GM12878 (cell line): ENCODE measurements at regions not wholly inside any gene's neighbourhood (a gene's known extent, or its start where the extent isn't known, plus 50 kb on each side); places are given as distances from the start of the nearest gene placed in this dataset.

Experiments
- ATAC-seq: fragments of 200-7000 bp; cut with Tn5 transposase; 3 replicates; pipeline ENCODE4 v1.9.1; 2020; ENCODE audit warnings: mild to moderate bottlenecking, moderate library complexity
- BruUV-seq: library from RNA; stranded (reverse); fragments of 400-500 nt; replicated peaks from 2 replicates; lab custom pipeline; 2021; lab: Mats Ljungman, UMichigan
- CTCF ChIA-PET: fragments of 300-600 bp; sonication (Branson Sonifier 250); formaldehyde crosslinking; extraction: SDS; loops from one replicate; lab custom pipeline; 2021; ENCODE audit warnings: inconsistent platforms; lab: Yijun Ruan, JAX
- POLR2A ChIA-PET: fragments of 350-600 bp; formaldehyde crosslinking; extraction: SDS; loops from one replicate; lab custom pipeline; 2021; ENCODE audit warnings: inconsistent platforms; lab: Charles Lee
- RAD21 ChIA-PET: fragments of 300-600 bp; sonication (Branson Sonifier 250); formaldehyde crosslinking; loops from one replicate; lab custom pipeline; 2023; ENCODE audit warnings: antibody characterized with exemption; ENCODE audit not compliant: unreplicated experiment; lab: Charles Lee
- SMC1A ChIA-PET: fragments of 300-600 bp; sonication (Branson Sonifier 250); formaldehyde crosslinking; loops from one replicate; lab custom pipeline; 2023; ENCODE audit not compliant: unreplicated experiment, uncharacterized antibody; lab: Charles Lee
- DNase-seq: peaks from one replicate; pipeline ENCODE4 v3.0.0-alpha.2; 2011; ENCODE audit warnings: low read depth, low spot score
- FAIRE-seq: peaks from 3 replicates; lab custom pipeline; 2011; peaks lifted over from hg19 to GRCh38; lab: Jason Lieb, UNC
- H2AFZ ChIP-seq: 2 replicates; pipeline ENCODE4 v1.6.0; 2011; ENCODE audit warnings: low read depth, low read length, control low read depth; ENCODE audit not compliant: control insufficient read depth
- H3K27ac ChIP-seq: 2 replicates; pipeline ENCODE4 v1.5.1; 2011; ENCODE audit warnings: control low read depth; ENCODE audit not compliant: control insufficient read depth, insufficient read depth
- H3K27me3 ChIP-seq, 2 experiments: replicated peaks in 1 of 2; 2 replicates each; pipeline versions ENCODE4 v1.6.0 to v1.6.1; 2011; ENCODE audit warnings: low read length in 1 of 2; ENCODE audit not compliant: control insufficient read depth in 2 of 2, insufficient read depth in 2 of 2
- H3K36me3 ChIP-seq, 2 experiments: 2 replicates each; pipeline ENCODE4 v1.5.1; 2011; ENCODE audit warnings: low read length in 1 of 2; ENCODE audit not compliant: control insufficient read depth in 2 of 2, insufficient read depth in 2 of 2
- H3K4me1 ChIP-seq: 2 replicates; pipeline ENCODE4 v1.6.1; 2011; ENCODE audit warnings: mild to moderate bottlenecking, low read length, moderate library complexity, mixed read lengths; ENCODE audit not compliant: control insufficient read depth, insufficient read depth
- H3K4me2 ChIP-seq: 2 replicates; pipeline ENCODE4 v1.6.0; 2011; ENCODE audit warnings: control low read depth; ENCODE audit not compliant: control insufficient read depth, insufficient read depth
- H3K4me3 ChIP-seq: fragments of 200-600 bp; sonication (generic); 2 replicates; pipeline ENCODE4 v1.5.1; 2016
- H3K79me2 ChIP-seq: 2 replicates; pipeline ENCODE4 v1.6.0; 2011; ENCODE audit warnings: low read length; ENCODE audit not compliant: control insufficient read depth, insufficient read depth
- H3K9ac ChIP-seq: 2 replicates; pipeline ENCODE4 v1.8.0; 2011; ENCODE audit warnings: low read length, control low read depth, mixed read lengths; ENCODE audit not compliant: control insufficient read depth, insufficient read depth
- H3K9me3 ChIP-seq: replicated peaks from 3 replicates; pipeline ENCODE4 v1.5.1; 2011; ENCODE audit warnings: mild to moderate bottlenecking, low read length; ENCODE audit not compliant: control insufficient read depth, insufficient read depth
- H4K20me1 ChIP-seq: 2 replicates; pipeline ENCODE4 v1.6.0; 2011; ENCODE audit not compliant: control insufficient read depth, insufficient read depth
- BMI1 ChIP-seq: fragments of 450-650 bp; IDR thresholded peaks from 2 replicates; pipeline ENCODE4 v1.6.1; 2016; ENCODE audit warnings: mild to moderate bottlenecking, moderate library complexity, borderline replicate concordance
- CREB1 ChIP-seq: IDR thresholded peaks from 2 replicates; pipeline ENCODE4 v1.6.1; 2012; ENCODE audit warnings: low read depth, mild to moderate bottlenecking, inconsistent platforms
- EZH2 ChIP-seq: IDR thresholded peaks from 2 replicates; pipeline ENCODE4 v1.6.1; 2012; ENCODE audit warnings: low read depth, mild to moderate bottlenecking, control low read depth, inconsistent platforms, low read length, borderline replicate concordance; ENCODE audit not compliant: control insufficient read depth
- FOXM1 ChIP-seq: IDR thresholded peaks from 2 replicates; pipeline ENCODE4 v1.6.1; 2012; ENCODE audit warnings: low read depth, mild to moderate bottlenecking, inconsistent platforms, low read length, moderate library complexity
- PAX8 ChIP-seq: fragments of 450-650 bp; IDR thresholded peaks from 2 replicates; pipeline ENCODE4 v1.6.1; 2017; ENCODE audit warnings: mild to moderate bottlenecking, moderate library complexity
- RBBP5 ChIP-seq: fragments of 200-600 bp; sonication (generic); conservative IDR thresholded peaks from 2 replicates; pipeline ENCODE4 v1.6.1; 2016
- SMAD1 ChIP-seq: fragments of 450-650 bp; IDR thresholded peaks from 2 replicates; pipeline ENCODE4 v1.6.1; 2018; ENCODE audit warnings: mild to moderate bottlenecking, low read depth; ENCODE audit not compliant: partially characterized antibody
- SREBF1 ChIP-seq: IDR thresholded peaks from 2 replicates; pipeline ENCODE4 v1.6.1; 2012; ENCODE audit warnings: mild to moderate bottlenecking, low read length
- TCF3 ChIP-seq: IDR thresholded peaks from 2 replicates; pipeline ENCODE4 v1.6.1; 2012; ENCODE audit warnings: low read depth, mild to moderate bottlenecking, low read length, borderline replicate concordance; ENCODE audit not compliant: insufficient read depth
- ZSCAN29 ChIP-seq: fragments of 450-650 bp; IDR thresholded peaks from 2 replicates; pipeline ENCODE4 v1.6.1; 2017; ENCODE audit warnings: mild to moderate bottlenecking, moderate library complexity
- WGBS: methylation state at CpG from one replicate; pipeline ENCODE4 v1.1.6; 2016; ENCODE audit warnings: low lambda C conversion rate; ENCODE audit not compliant: insufficient replicate concordance, insufficient coverage; ENCODE audit errors: missing lambda C conversion rate; 5-methylcytosine and 5-hydroxymethylcytosine counted together
- in situ Hi-C: fragments of 300-500 bp; cut with MboI; formaldehyde crosslinking; loops from 9 replicates; pipeline ENCODE4 v1.14.3; 2018; ENCODE audit warnings: mixed read lengths
- intact Hi-C: fragments of 100-400 bp; cut with micrococcal nuclease; formaldehyde crosslinking; loops from one replicate; pipeline ENCODE4 v1.14.2; 2022; ENCODE audit not compliant: unreplicated experiment
- TF ChIP-seq, protein P1 (sequence below): fragments of 450-650 bp; IDR thresholded peaks from 2 replicates; pipeline ENCODE4 v1.6.1; 2016; ENCODE audit warnings: mild to moderate bottlenecking
- TF ChIP-seq, protein P2 (sequence below): IDR thresholded peaks from 2 replicates; pipeline ENCODE4 v1.6.1; 2011; ENCODE audit warnings: borderline replicate concordance, low read depth, mild to moderate bottlenecking, moderate library complexity, mixed read lengths, low read length; ENCODE audit not compliant: insufficient read depth; ENCODE audit errors: extremely low read length

DNA sequence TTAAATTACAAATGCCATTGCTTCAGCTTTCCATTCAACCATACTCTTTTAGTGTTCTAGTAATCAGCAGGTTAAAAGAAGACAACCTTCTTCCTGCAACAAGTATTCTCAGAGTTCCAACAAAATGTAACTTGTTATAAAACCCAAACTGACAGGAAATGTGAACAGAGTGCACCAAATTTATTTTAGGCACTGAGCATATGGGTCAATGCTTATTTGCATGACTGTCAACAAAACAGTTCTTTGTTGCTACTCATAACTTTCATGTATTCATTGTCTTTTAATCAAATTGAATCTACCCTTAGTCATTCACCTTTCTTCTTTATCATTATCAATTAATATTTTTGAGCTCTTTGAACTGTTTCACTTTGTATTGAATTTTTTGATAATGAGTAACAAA lies 554.1 kb downstream of the DACH1 start:
- FAIRE-seq = no peak

DNA sequence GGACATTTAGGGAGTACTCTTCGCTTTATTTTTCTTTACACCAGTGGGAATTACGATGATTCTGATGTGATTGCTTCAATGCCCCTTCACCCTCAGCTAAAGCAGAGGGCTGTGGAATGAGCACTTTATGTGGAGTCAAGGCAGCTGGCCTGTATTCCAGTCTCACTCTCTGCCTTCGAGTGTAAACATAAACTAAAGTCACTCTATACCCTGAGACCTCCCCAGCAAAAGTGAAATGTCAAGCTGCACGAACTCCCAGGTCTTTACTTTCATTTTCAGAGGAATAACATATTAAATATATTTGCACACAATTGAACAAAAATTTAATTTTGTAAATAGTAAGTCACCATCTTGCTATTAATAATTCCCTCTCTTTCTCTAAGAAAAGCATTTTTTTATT lies 557.1 kb downstream of the DACH1 start:
- peak; percentile 65 for ATAC-seq
- no peak for DNase-seq
- intact Hi-C loops = no loop called here
- H3K79me2 ChIP-seq = no peaks in the 10 kb centered on the region
- ChIA-PET RAD21 (interaction anchor here (0.8 to 1.6 kb wide), 2 partner anchors 19 to 35 kb away, joined by 3 to 4 read pairs; no protein-coding TSS in a partner anchor), SMC1A (interaction anchor here (1.0 to 1.9 kb wide), 3 partner anchors 17 to 35 kb away, joined by 4 to 7 read pairs (median 5); no protein-coding TSS in a partner anchor), POLR2A (interaction anchor here (0.6 to 1.8 kb wide), 2 partner anchors 17 to 94 kb away, joined by 3 to 4 read pairs; no protein-coding TSS in a partner anchor)
- no peak overlapping the region for H3K9ac ChIP-seq
- peak overlapping the region; percentile 21 for H2AFZ ChIP-seq
- H3K36me3 ChIP-seq = no peaks in the 10 kb centered on the region
- no peaks in the 10 kb centered on the region for H3K9me3 ChIP-seq
- no peak overlapping the region for H3K27ac ChIP-seq
- TF ChIP-seq BMI1 (no peak), TCF3 (no peak), EZH2 (no peak), FOXM1 (no peak), SREBF1 (no peak), CREB1 (no peak), SMAD1 (no peak), RBBP5 (no peak), PAX8 (no peak)
- TF ChIP-seq, protein P1, sequence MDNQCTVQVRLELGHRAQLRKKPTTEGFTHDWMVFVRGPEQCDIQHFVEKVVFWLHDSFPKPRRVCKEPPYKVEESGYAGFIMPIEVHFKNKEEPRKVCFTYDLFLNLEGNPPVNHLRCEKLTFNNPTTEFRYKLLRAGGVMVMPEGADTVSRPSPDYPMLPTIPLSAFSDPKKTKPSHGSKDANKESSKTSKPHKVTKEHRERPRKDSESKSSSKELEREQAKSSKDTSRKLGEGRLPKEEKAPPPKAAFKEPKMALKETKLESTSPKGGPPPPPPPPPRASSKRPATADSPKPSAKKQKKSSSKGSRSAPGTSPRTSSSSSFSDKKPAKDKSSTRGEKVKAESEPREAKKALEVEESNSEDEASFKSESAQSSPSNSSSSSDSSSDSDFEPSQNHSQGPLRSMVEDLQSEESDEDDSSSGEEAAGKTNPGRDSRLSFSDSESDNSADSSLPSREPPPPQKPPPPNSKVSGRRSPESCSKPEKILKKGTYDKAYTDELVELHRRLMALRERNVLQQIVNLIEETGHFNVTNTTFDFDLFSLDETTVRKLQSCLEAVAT = no peak
- TF ChIP-seq, protein P2, sequence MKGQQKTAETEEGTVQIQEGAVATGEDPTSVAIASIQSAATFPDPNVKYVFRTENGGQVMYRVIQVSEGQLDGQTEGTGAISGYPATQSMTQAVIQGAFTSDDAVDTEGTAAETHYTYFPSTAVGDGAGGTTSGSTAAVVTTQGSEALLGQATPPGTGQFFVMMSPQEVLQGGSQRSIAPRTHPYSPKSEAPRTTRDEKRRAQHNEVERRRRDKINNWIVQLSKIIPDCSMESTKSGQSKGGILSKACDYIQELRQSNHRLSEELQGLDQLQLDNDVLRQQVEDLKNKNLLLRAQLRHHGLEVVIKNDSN = no peak
- TF ChIP-seq, all 136 proteins: peak for 0
- Histone ChIP-seq H3K4me2 (0 out of 2 replicates have a peak overlapping the region, but pooled peaks have one; percentile 21), H3K4me3 (no peak overlapping the region), H3K27me3 (no peaks in the 10 kb centered on the region), H3K4me1 (no peaks in the 10 kb centered on the region), H4K20me1 (no peaks in the 10 kb centered on the region)
- no peak for FAIRE-seq
- WGBS = 40% methylated on average over 4 of the region's 4 CpGs
- in situ Hi-C loops = no loop called here
- BruUV-seq = no TSS peak
- CTCF ChIA-PET = interaction anchor here (0.7 to 1.4 kb wide), 3 partner anchors 10 to 35 kb away, joined by 3 to 7 read pairs (median 3); no protein-coding TSS in a partner anchor

More for the DNA sequence above, 554.1 kb downstream of the DACH1 start:
- Histone ChIP-seq H3K4me3 (no peak overlapping the region), H2AFZ (0 out of 2 replicates have a peak overlapping the region, but pooled peaks have one; percentile 10), H3K27ac (no peak overlapping the region), H3K4me1 (no peaks in the 10 kb centered on the region), H3K79me2 (no peaks in the 10 kb centered on the region), H4K20me1 (no peaks in the 10 kb centered on the region), H3K27me3 (no peaks in the 10 kb centered on the region), H3K4me2 (no peak overlapping the region), H3K36me3 (no peaks in the 10 kb centered on the region), H3K9me3 (no peaks in the 10 kb centered on the region), H3K9ac (no peak overlapping the region)
- ATAC-seq (no peak), DNase-seq (no peak)
- CTCF ChIA-PET = interaction anchor here (0.7 kb wide), 1 partner anchor 160 kb away, joined by 3 read pairs; no protein-coding TSS in a partner anchor
- RAD21 ChIA-PET = no interaction called here
- no TSS peak for BruUV-seq
- in situ Hi-C loops = no loop called here
- POLR2A ChIA-PET = no interaction called here
- SMC1A ChIA-PET = interaction anchor here (1.5 to 1.9 kb wide), 2 partner anchors 18 to 22 kb away, joined by 3 to 7 read pairs; no protein-coding TSS in a partner anchor
- intact Hi-C loops = no loop called here
- no peak for TF ChIP-seq ZSCAN29
